Ovary (tissue), 3 donors: ENCODE measurements at regions not wholly inside any gene's neighbourhood (a gene's known extent, or its start where the extent isn't known, plus 50 kb on each side); places are given as distances from the start of the nearest gene placed in this dataset.
"Not testable (repeated sequence)": the region's sequence is repeated elsewhere in the genome, so short reads cannot be mapped to it uniquely, and the experiment has no call there.

Experiments used
- POLR2A ChIP-seq: fragments of 450-650 bp; IDR thresholded peaks from one replicate; pipeline ENCODE4 v1.6.1; 2017; ENCODE audit warnings: antibody characterized with exemption, mild to moderate bottlenecking, moderate library complexity
- TF ChIP-seq, protein P1 (sequence below), 3 donors: fragments of 450-650 bp in 2 of 3; fragments of 200-600 bp in 1 of 3; IDR thresholded peaks; one replicate each; pipeline versions ENCODE4 v1.5.1 to v1.8.0; 2016 to 2022; ENCODE audit warnings: antibody characterized with exemption in 3 of 3, mild to moderate bottlenecking in 1 of 3
- donor health status: DM: no; HTN: no; CAD: no.

DNA sequence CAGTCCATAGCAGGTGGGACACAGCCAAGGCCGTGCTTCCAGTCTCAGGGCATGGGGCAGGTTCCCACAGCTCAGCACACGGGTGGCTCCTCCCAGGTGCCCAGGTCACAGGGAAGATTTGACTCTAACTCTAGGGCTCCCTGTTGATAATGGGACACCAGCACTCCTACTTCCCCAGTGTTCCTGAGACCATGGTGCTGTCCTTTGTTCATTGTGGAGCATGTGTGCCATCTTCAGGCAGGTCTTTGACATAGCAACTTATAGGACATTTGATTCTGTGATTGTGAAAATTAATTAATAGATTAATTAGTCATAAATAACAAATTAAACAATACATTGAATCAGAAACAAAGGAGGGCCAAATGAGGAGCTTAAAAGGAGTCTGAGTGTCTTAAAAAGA, 635.0 kb downstream of the RPIA start:
- TF ChIP-seq, protein P1, sequence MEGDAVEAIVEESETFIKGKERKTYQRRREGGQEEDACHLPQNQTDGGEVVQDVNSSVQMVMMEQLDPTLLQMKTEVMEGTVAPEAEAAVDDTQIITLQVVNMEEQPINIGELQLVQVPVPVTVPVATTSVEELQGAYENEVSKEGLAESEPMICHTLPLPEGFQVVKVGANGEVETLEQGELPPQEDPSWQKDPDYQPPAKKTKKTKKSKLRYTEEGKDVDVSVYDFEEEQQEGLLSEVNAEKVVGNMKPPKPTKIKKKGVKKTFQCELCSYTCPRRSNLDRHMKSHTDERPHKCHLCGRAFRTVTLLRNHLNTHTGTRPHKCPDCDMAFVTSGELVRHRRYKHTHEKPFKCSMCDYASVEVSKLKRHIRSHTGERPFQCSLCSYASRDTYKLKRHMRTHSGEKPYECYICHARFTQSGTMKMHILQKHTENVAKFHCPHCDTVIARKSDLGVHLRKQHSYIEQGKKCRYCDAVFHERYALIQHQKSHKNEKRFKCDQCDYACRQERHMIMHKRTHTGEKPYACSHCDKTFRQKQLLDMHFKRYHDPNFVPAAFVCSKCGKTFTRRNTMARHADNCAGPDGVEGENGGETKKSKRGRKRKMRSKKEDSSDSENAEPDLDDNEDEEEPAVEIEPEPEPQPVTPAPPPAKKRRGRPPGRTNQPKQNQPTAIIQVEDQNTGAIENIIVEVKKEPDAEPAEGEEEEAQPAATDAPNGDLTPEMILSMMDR (IDR thresholded peaks at IDR 0.05), result not testable (repeated sequence)
- not testable (repeated sequence) for TF ChIP-seq POLR2A
